IgD-negative memory B cell (primary cell): ENCODE measurements at regions not wholly inside any gene's neighbourhood (a gene's known extent, or its start where the extent isn't known, plus 50 kb on each side); places are given as distances from the start of the nearest gene placed in this dataset.

Source experiments
- H3K27ac Mint-ChIP-seq, 3 donors: one replicate each; pipeline ENCODE4 v1.8.0; 2020 to 2022; ENCODE audit warnings: mild to moderate bottlenecking in 3 of 3, mixed read lengths in 3 of 3, moderate library complexity in 1 of 3
- H3K27me3 Mint-ChIP-seq: one replicate; pipeline ENCODE4 v1.8.0; 2021; ENCODE audit warnings: mixed read lengths
- H3K36me3 Mint-ChIP-seq: one replicate; pipeline ENCODE4 v1.8.0; 2020; ENCODE audit warnings: mild to moderate bottlenecking, mixed read lengths
- H3K4me1 Mint-ChIP-seq, 3 donors: one replicate each; pipeline ENCODE4 v1.8.0; 2020 to 2022; ENCODE audit warnings: mixed read lengths in 3 of 3, mild to moderate bottlenecking in 1 of 3
- H3K4me3 Mint-ChIP-seq, 4 donors: one replicate each; pipeline ENCODE4 v1.8.0; 2020 to 2022; ENCODE audit warnings: mild to moderate bottlenecking in 4 of 4, mixed read lengths in 4 of 4, moderate library complexity in 3 of 4
- H3K9me3 Mint-ChIP-seq, 3 donors: one replicate each; pipeline ENCODE4 v1.8.0; 2020 to 2021; ENCODE audit warnings: mixed read lengths in 3 of 3, mild to moderate bottlenecking in 1 of 3

DNA sequence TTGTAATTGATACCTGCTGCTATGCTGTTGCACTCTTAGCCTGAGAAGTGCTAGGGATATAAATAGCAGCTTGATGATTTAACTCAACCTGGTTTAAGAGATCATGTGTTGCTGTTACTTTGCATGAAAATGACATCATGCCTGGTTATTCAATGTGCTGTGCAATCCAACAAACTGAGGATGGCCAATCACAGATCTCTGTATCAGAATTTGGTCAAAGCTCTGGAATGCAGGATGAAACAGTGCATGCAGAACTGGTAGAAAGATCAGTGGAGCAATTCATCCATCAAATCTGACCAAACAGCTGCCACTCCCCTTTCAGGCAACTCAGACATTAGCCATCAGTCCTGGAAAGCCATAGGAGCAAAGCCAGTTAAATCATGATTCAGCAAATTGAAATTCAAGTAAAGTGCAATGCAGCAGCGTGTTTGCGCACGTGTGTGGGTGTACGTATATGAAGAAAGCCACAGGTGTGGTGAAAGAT is 160.3 kb upstream of the RASGEF1B start:
- Mint-ChIP-seq H3K27ac (peak overlapping the region in 1 of 3 donors; percentile 17), H3K4me1 (peaks cover 15 to 32% (median 24%) of the 10 kb centered on the region in 3 donors)

DNA sequence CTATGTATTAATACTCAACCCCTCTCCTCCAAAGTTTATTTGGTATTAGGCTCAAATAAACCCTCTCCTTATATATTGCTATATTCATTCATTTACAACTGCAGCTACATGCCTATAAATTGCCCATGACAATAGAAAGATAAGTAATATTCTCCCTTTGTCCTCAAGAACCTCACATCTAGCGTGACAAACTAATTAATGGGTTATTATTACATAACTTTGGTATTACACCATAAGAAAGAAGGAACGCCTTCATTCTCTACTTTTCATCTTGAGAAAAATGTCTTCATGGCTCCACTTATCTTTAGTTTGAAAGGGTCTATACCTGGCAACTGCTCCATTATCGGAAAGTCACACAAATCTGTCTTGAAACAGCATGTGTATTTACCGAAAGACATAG is 157.7 kb upstream of the RASGEF1B start:
- no peaks in the 10 kb centered on the region for H3K27me3 Mint-ChIP-seq
- peaks cover 15 to 33% (median 27%) of the 10 kb centered on the region in 3 donors for H3K4me1 Mint-ChIP-seq
- H3K9me3 Mint-ChIP-seq = no peaks in the 10 kb centered on the region
- no peaks in the 10 kb centered on the region for H3K36me3 Mint-ChIP-seq
- no peak overlapping the region for H3K27ac Mint-ChIP-seq
- no peak overlapping the region for H3K4me3 Mint-ChIP-seq

More for the DNA sequence above, 160.3 kb upstream of the RASGEF1B start:
- Mint-ChIP-seq H3K36me3 (no peaks in the 10 kb centered on the region), H3K27me3 (no peaks in the 10 kb centered on the region), H3K4me3 (no peak overlapping the region), H3K9me3 (no peaks in the 10 kb centered on the region)

DNA sequence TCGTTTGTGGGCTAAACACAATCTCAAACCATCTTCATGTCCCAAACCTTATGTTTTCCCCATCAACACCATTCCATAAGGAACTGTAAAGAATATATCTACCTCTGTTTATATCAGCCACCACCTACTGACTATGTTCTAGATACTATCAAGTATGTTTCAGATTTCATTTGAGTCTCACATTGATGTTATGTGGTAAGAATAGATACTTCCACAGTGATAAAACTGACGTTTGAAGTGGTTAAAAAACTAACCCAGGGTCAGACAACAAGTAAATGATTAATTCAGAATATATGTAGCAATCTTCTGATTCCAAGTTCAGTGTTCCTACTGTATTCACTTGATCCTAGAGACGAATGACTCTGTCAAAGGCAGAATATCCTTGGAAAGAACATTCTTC is 156.8 kb upstream of the RASGEF1B start:
- Mint-ChIP-seq H3K27me3 (no peaks in the 10 kb centered on the region), H3K4me3 (no peak overlapping the region), H3K9me3 (no peaks in the 10 kb centered on the region), H3K4me1 (peaks cover 14 to 38% (median 27%) of the 10 kb centered on the region in 3 donors), H3K36me3 (no peaks in the 10 kb centered on the region), H3K27ac (no peak overlapping the region)

DNA sequence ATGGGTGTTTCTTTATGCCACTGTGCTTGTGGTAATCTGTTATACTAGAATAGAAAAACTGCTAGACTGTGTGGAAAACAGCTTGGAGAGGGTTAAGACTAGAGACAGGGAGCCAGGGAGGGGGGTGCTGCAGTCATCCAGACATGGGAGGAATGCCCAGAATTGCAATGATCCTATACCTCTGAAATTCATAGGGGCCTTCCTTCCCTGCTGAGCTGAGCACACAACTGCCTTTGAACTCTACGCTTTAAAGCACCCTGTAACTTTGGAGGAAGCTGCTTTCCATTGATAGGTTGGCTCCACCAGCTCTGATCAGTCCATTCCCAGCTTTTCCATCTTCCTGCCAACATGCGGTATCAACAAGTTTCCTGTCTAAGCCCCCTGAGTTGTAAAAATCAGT is 155.9 kb upstream of the RASGEF1B start:
- no peak overlapping the region for H3K4me3 Mint-ChIP-seq

DNA sequence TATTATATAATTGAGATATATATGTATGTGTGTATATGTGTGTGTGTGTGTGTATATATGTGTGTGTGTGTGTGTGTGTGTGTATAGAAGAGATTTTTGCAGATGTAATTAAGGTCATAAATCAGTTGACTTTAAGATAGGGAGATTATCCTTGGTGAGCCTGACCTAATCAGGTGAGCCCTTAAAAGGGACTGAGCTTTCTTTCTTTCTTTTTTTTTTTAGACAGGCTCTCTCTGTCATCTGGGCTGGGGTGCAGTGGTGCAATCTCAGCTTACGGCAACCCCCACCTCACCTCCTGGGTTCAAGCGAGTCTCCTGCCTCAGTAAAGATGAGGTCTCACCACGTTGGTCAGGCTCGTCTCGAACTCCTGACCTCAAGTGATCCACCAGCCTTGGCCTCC is 155.1 kb upstream of the RASGEF1B start:
- H3K9me3 Mint-ChIP-seq = no peaks in the 10 kb centered on the region
- no peaks in the 10 kb centered on the region for H3K36me3 Mint-ChIP-seq
- H3K4me1 Mint-ChIP-seq = peaks cover 12 to 29% (median 23%) of the 10 kb centered on the region in 3 donors

More for the DNA sequence above, 155.9 kb upstream of the RASGEF1B start:
- Mint-ChIP-seq H3K36me3 (no peaks in the 10 kb centered on the region), H3K27me3 (no peaks in the 10 kb centered on the region), H3K27ac (no peak overlapping the region), H3K4me1 (peaks cover 14 to 33% (median 27%) of the 10 kb centered on the region in 3 donors), H3K9me3 (no peaks in the 10 kb centered on the region)

DNA sequence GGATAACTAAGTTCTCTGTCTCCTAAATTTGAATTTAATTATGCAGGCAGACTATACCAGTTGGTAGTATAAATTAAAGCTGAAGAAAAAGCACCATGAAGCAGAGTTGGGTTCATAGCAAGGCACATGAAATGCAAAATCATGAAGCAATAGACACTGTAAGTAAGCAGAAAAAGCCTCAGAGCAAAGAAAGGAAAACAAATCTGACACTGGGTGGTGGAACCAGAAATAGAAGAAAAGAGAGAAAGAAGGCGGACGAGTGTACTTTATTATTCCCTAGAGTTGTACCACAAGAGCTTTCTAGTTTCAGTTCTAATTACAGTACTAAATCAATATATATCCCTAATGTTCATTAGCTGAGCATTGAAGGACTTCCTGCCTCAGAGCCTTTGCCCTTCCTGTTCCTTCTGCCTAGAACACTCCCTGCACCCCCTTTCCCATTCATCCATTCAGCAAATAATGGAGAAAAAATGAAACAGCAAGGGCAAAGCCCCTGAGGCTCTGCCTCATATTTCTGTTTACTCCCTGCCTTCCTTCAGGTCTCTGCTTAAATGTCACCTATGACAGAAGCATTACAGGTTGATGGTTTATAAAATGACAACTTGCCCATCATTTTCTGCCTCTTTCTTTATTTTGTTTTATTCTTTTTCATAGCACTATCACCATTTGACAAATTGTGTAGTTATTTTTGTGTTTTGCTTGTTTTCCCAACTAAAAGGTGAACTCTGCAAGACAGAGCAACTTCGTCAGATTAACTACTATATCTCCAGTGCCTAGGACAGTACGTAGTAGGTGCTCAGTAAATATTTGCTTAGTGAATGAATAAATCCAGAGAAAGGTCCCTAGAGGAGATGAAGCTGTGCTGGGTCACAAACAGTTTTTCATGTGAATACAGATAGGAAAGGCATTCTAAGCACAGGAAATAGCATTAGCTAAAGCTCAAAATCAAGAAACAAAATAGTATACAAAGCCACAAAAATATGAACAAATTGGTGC is 154.0 kb upstream of the RASGEF1B start:
- Mint-ChIP-seq H3K36me3 (no peaks in the 10 kb centered on the region), H3K4me3 (peak overlapping the region in 2 of 4 donors; percentile 19 to 39), H3K4me1 (peaks cover 7 to 21% (median 16%) of the 10 kb centered on the region in 3 donors), H3K9me3 (no peaks in the 10 kb centered on the region), H3K27ac (peak overlapping the region in 1 of 3 donors; percentile 21), H3K27me3 (no peaks in the 10 kb centered on the region)

More for the DNA sequence above, 155.1 kb upstream of the RASGEF1B start:
- H3K4me3 Mint-ChIP-seq = no peak overlapping the region
- H3K27ac Mint-ChIP-seq = no peak overlapping the region
- no peaks in the 10 kb centered on the region for H3K27me3 Mint-ChIP-seq

DNA sequence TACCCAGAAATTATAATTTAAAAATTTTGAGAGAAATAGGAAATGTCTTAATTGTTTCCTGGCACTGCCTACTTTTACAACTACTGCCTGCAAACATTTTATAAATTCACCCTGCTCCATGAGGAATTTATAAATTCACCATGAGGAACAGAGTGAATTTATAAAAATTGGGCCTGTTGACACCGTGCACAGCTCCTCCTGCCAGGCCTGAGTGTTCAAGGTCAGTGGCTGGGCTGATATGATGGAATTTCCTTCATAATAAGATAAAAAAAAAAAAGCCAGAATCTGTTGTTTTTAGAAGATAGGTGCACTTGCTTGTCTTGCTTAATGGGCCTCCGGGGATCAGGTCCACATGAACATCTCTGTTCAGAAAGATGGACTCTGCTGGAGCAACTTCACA is 151.7 kb upstream of the RASGEF1B start:
- H3K9me3 Mint-ChIP-seq = no peaks in the 10 kb centered on the region
- H3K4me1 Mint-ChIP-seq = peaks cover 5 to 21% (median 16%) of the 10 kb centered on the region in 3 donors
- H3K36me3 Mint-ChIP-seq = no peaks in the 10 kb centered on the region
- no peak overlapping the region for H3K27ac Mint-ChIP-seq
- H3K4me3 Mint-ChIP-seq = no peak overlapping the region
- H3K27me3 Mint-ChIP-seq = no peaks in the 10 kb centered on the region

DNA sequence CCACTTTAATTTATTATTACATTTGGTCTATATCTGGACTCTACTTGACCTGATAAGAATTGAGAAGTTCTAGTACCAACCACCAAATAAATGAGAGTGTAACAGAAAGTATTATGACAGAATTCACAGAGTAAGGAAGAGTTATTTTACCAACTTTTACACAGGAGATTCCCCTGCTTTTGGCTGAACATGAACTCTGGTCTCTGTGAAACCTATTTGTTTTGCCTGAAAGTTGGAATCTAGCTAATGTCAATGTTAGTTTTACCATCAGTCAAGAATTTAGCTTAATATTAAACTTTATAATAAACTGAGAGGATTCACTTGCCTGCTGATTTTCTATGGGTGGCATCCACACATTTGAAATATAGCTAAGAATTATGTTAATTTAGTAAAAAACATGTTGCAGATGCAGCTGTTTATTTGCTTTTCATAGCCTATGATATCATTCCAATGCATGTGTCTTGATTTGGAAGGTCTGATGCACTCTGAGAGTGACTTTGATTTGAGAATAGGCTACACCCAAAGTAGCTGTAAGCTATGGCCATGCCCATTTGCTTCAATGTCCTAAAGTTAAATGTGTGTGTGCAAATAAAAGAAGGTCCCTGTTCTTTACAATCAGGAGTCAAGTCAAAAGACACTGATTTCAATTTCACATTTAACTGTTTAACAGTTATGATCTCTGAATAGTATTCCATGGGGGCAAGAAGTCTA is 150.9 kb upstream of the RASGEF1B start:
- H3K36me3 Mint-ChIP-seq = no peaks in the 10 kb centered on the region
- peaks cover 5 to 21% (median 15%) of the 10 kb centered on the region in 3 donors for H3K4me1 Mint-ChIP-seq
- H3K4me3 Mint-ChIP-seq = no peak overlapping the region
- H3K27me3 Mint-ChIP-seq = no peaks in the 10 kb centered on the region
- no peak overlapping the region for H3K27ac Mint-ChIP-seq
- no peaks in the 10 kb centered on the region for H3K9me3 Mint-ChIP-seq

DNA sequence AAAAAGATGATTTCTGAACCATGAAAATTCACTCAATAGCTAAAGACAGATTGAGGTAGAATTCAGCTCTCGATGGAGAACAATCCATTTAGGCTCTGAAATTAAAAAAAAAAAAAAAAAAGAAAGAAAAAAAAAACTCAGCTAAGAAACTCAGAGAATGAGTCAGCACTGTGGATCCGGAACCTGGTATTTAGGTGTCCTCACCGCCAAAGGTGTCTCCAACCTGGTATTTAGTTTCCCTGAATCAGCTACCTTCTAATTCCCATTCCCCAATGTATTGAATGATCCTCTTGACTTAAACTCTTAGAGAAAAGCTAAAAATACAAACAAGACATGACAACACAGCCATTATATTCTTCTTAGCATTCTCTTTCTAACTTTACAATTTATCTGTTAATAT is 150.3 kb upstream of the RASGEF1B start:
- H3K27ac Mint-ChIP-seq = no peak overlapping the region
- H3K9me3 Mint-ChIP-seq = no peaks in the 10 kb centered on the region
- H3K36me3 Mint-ChIP-seq = no peaks in the 10 kb centered on the region
- H3K27me3 Mint-ChIP-seq = no peaks in the 10 kb centered on the region
- H3K4me1 Mint-ChIP-seq = peaks cover 5 to 21% (median 15%) of the 10 kb centered on the region in 3 donors
- no peak overlapping the region for H3K4me3 Mint-ChIP-seq

DNA sequence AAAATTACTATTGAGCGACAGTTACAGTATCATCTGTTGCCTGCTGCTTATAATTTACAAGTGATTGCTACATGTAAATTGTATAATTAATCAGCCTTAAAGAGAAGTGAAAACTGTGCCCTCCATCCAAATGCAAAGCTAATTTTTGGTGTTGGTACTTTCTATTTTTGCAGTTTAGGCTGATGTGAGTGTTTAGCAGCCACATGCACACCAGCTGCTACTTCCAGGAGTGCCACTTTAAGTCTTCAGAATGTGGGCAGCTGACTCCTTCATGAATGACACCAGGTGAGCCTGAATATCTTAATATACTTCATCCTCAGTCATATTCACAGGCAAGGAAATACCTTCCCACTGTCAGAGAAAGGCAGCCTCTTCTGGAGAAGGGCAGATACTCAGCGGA is 149.8 kb upstream of the RASGEF1B start:
- H3K36me3 Mint-ChIP-seq = no peaks in the 10 kb centered on the region
- no peak overlapping the region for H3K4me3 Mint-ChIP-seq
- H3K27me3 Mint-ChIP-seq = no peaks in the 10 kb centered on the region
- H3K4me1 Mint-ChIP-seq = peaks cover 5 to 21% (median 15%) of the 10 kb centered on the region in 3 donors
- H3K27ac Mint-ChIP-seq = peak overlapping the region in 1 of 3 donors; percentile 63
- no peaks in the 10 kb centered on the region for H3K9me3 Mint-ChIP-seq

DNA sequence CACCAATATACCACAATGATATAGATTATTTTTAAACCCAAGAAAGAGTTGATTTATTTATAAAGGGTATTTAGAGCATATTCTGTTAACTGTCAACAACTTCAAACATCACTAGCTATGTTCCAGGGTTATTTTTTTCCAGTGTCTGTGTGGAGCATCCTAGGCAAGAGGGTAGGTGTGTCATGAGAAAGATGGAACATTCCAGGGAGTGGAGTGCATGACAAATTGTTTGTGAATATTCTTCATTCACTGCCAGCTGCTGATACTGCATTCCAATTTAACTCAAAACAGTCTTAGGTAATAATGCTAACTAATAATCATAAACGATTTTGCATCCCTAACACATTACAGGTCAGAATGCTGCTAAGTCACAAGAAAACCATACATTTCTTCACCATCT is 148.7 kb upstream of the RASGEF1B start:
- Mint-ChIP-seq H3K36me3 (no peaks in the 10 kb centered on the region), H3K4me3 (no peak overlapping the region), H3K9me3 (no peaks in the 10 kb centered on the region), H3K27ac (no peak overlapping the region), H3K4me1 (peaks cover 2 to 12% (median 9%) of the 10 kb centered on the region in 3 donors), H3K27me3 (no peaks in the 10 kb centered on the region)

DNA sequence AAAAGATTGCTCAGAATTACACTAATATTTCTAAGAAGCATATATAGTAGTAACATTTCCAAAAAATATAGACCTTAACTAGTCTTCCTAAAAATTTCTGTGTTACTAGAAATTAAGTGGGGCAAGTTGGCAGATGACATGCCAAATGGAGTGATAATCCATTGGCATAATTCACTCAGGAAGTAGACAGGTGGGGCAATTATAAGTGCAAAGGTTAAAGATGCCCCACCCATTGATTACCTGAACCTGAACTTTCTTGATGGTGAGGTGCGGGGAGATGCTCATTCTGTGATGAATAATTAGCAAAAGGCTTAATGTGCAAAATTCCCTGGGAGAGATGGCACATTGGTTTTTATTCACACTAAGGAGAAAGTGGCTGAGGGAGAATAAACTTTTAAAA is 145.8 kb upstream of the RASGEF1B start:
- H3K4me1 Mint-ChIP-seq = peaks cover 0 to 3% (median 0%) of the 10 kb centered on the region in 3 donors
- H3K36me3 Mint-ChIP-seq = no peaks in the 10 kb centered on the region
- H3K4me3 Mint-ChIP-seq = no peak overlapping the region
- no peak overlapping the region for H3K27ac Mint-ChIP-seq
- H3K27me3 Mint-ChIP-seq = no peaks in the 10 kb centered on the region
- no peaks in the 10 kb centered on the region for H3K9me3 Mint-ChIP-seq

DNA sequence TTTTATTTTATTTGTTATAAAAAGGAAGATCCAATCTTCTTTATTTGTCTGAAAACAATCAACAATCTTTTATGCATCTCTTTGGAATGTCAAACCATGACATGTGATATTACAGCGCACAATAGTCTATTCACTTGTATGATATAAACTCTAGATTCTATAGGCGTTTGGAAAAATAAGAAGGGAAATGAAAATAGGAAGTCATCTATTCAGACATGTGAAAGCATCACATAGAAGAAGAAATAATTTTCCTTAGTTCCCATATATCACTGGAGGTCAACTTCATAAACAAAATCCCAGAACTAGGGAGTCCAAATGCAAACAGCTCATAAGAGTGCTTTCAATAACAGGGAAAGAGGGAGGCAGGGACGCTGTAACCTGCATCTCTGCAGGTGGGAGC is 139.5 kb upstream of the RASGEF1B start:
- Mint-ChIP-seq H3K4me3 (no peak overlapping the region), H3K27me3 (no peaks in the 10 kb centered on the region), H3K4me1 (peaks cover 25 to 36% (median 28%) of the 10 kb centered on the region in 3 donors), H3K36me3 (no peaks in the 10 kb centered on the region), H3K27ac (no peak overlapping the region), H3K9me3 (no peaks in the 10 kb centered on the region)

DNA sequence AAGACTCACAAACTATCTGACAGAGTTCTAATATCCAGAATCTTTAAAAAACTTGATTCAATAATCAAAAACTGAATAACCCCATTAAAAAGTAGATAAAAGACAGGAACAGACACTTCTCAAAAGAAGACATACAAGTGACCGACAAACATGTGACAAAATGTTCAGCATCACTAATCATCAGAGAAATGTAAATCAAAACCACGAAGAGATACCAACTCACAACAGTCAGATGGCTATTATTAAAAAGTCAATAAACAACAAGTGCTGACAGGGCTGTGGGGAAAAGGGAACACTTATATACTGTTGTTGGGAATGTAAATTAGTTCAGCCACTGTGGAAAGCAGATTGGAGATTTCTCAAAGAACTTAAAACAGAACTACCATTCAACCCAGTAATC is 138.1 kb upstream of the RASGEF1B start:
- Mint-ChIP-seq H3K27me3 (no peaks in the 10 kb centered on the region), H3K4me3 (peak overlapping the region in 3 of 4 donors; percentile 34 to 75 (median 74)), H3K36me3 (no peaks in the 10 kb centered on the region), H3K4me1 (peaks cover 39 to 48% (median 40%) of the 10 kb centered on the region in 3 donors), H3K27ac (peak overlapping the region; percentile 17 to 66 (median 60)), H3K9me3 (no peaks in the 10 kb centered on the region)

DNA sequence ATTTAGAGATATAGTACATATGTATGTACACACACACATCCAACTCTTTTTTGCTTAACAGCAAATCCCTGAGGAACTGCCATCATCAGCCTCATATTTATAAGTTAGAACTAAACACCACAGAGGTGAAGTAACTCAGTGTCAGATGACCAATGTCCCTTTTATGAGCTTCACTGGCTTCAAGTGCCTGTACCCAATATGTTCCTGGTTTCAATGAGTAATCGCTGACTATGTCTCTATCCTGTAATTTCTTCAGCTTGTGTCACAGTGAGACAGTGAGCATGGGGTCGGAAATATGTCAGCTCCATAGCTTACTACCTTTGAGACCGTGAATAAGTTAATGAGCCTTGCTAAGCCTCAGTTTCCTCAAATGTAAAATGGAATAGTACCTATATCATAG is 136.2 kb upstream of the RASGEF1B start:
- Mint-ChIP-seq H3K4me3 (peak overlapping the region in 1 of 4 donors; percentile 24), H3K4me1 (peaks cover 40 to 50% (median 41%) of the 10 kb centered on the region in 3 donors), H3K27ac (no peak overlapping the region), H3K27me3 (no peaks in the 10 kb centered on the region), H3K9me3 (no peaks in the 10 kb centered on the region), H3K36me3 (no peaks in the 10 kb centered on the region)
